Left lung (tissue), 4 donors: ENCODE measurements at regions not wholly inside any gene's neighbourhood (a gene's known extent, or its start where the extent isn't known, plus 50 kb on each side); places are given as distances from the start of the nearest gene placed in this dataset.

ENCODE experiments used
- ATAC-seq: fragments of 200-7000 bp; cut with Tn5 transposase; one replicate; pipeline ENCODE4 v1.9.1; 2020; ENCODE audit warnings: moderate library complexity
- DNase-seq, 4 donors: peaks; one replicate each; pipeline ENCODE4 v3.0.0-alpha.2; 2013 to 2020
- H3K27ac ChIP-seq, 2 donors: fragments of 200-600 bp; sonication (generic) in 1 of 2; one replicate each; pipeline versions ENCODE4 v1.5.0 to v1.8.0; 2020 to 2021
- H3K27me3 ChIP-seq, 2 donors: fragments of 200-600 bp; sonication (generic) in 1 of 2; one replicate each; pipeline versions ENCODE4 v1.5.0 to v1.8.0; 2020 to 2021
- H3K36me3 ChIP-seq, 2 donors: fragments of 200-600 bp; sonication (generic) in 1 of 2; one replicate each; pipeline versions ENCODE4 v1.5.0 to v1.8.0; 2020 to 2021
- H3K4me1 ChIP-seq, 2 donors: fragments of 200-600 bp; one replicate each; pipeline ENCODE4 v1.8.0; 2021
- H3K4me3 ChIP-seq, 2 donors: fragments of 200-600 bp; sonication (generic) in 1 of 2; one replicate each; pipeline versions ENCODE4 v1.5.0 to v1.8.0; 2020 to 2021; ENCODE audit warnings: mild to moderate bottlenecking in 1 of 2
- H3K9me3 ChIP-seq, 2 donors: fragments of 200-600 bp; sonication (generic) in 1 of 2; one replicate each; pipeline versions ENCODE4 v1.5.0 to v1.8.0; 2020 to 2021
- CTCF ChIP-seq, 2 donors: fragments of 200-600 bp; sonication (generic) in 1 of 2; IDR thresholded peaks; one replicate each; pipeline versions ENCODE4 v1.5.0 to v1.8.0; 2021; ENCODE audit warnings: antibody characterized with exemption in 2 of 2
- intact Hi-C, 2 donors: fragments of 100-400 bp; cut with DNase I; formaldehyde crosslinking; loops; one replicate each; pipeline versions ENCODE4 v1.11.2 to v1.14.2; 2022
- donor health status: DM: no; HTN: yes; CAD: no.
- donor health status: DM: no; HTN: no; CAD: no.

- no peak overlapping the region for H3K4me3 ChIP-seq
- DNase-seq, result no peak
- H3K9me3 ChIP-seq, result no peaks in the 10 kb centered on the region
- intact Hi-C loops, result no loop called here
- no peak for ATAC-seq
- H3K36me3 ChIP-seq, result no peaks in the 10 kb centered on the region
- H3K4me1 ChIP-seq, result no peaks in the 10 kb centered on the region
- TF ChIP-seq CTCF (IDR thresholded peaks at IDR 0.05), result no peak
- H3K27ac ChIP-seq, result no peak overlapping the region
- peaks cover 18 to 72% of the 10 kb centered on the region in 2 donors for H3K27me3 ChIP-seq
Measured at GRCh38 chr20:24723186-24723585, 225.9 kb upstream of the CST7 start.

- H3K4me1 ChIP-seq, result no peaks in the 10 kb centered on the region
- H3K27me3 ChIP-seq, result peaks cover 16 to 66% of the 10 kb centered on the region in 2 donors
- H3K36me3 ChIP-seq, result no peaks in the 10 kb centered on the region
- no peak for ATAC-seq
- no peak overlapping the region for H3K4me3 ChIP-seq
- H3K9me3 ChIP-seq, result no peaks in the 10 kb centered on the region
- TF ChIP-seq CTCF (IDR thresholded peaks at IDR 0.05), result no peak
- no peak overlapping the region for H3K27ac ChIP-seq
- DNase-seq, result no peak
- intact Hi-C loops, result no loop called here
Measured at GRCh38 chr20:24723647-24724352, 225.3 kb upstream of the CST7 start.

GRCh38 chr20:24724982-24725533, 224.0 kb upstream of the CST7 start:
- H3K9me3 ChIP-seq, result no peaks in the 10 kb centered on the region
- H3K36me3 ChIP-seq, result no peaks in the 10 kb centered on the region
- H3K27ac ChIP-seq, result no peak overlapping the region
- no peaks in the 10 kb centered on the region for H3K4me1 ChIP-seq
- H3K27me3 ChIP-seq, result peaks cover 12 to 54% of the 10 kb centered on the region in 2 donors
- intact Hi-C loops, result no loop called here
- ATAC-seq (no peak), DNase-seq (no peak)
- no peak overlapping the region for H3K4me3 ChIP-seq
- TF ChIP-seq CTCF (IDR thresholded peaks at IDR 0.05), result no peak

- no peak overlapping the region for H3K27ac ChIP-seq
- TF ChIP-seq CTCF (IDR thresholded peaks at IDR 0.05), result no peak
- no peaks in the 10 kb centered on the region for H3K4me1 ChIP-seq
- ATAC-seq (no peak), DNase-seq (no peak)
- peaks cover 6 to 38% of the 10 kb centered on the region in 2 donors for H3K27me3 ChIP-seq
- intact Hi-C loops, result no loop called here
- H3K4me3 ChIP-seq, result no peak overlapping the region
- H3K9me3 ChIP-seq, result no peaks in the 10 kb centered on the region
- no peaks in the 10 kb centered on the region for H3K36me3 ChIP-seq
Measured at GRCh38 chr20:24727795-24728194, 221.3 kb upstream of the CST7 start.

GRCh38 chr20:24729896-24730605, 219.0 kb upstream of the CST7 start:
- Histone ChIP-seq H3K9me3 (no peaks in the 10 kb centered on the region), H3K27me3 (peaks cover 0 to 16% of the 10 kb centered on the region in 2 donors), H3K27ac (no peak overlapping the region), H3K36me3 (no peaks in the 10 kb centered on the region), H3K4me3 (no peak overlapping the region), H3K4me1 (no peaks in the 10 kb centered on the region)
- no peak for ATAC-seq
- intact Hi-C loops, result no loop called here
- no peak for DNase-seq
- no peak for TF ChIP-seq CTCF (IDR thresholded peaks at IDR 0.05)
